Heart left ventricle (tissue), 13 donors: ENCODE measurements at regions not wholly inside any gene's neighbourhood (a gene's known extent, or its start where the extent isn't known, plus 50 kb on each side); places are given as distances from the start of the nearest gene placed in this dataset.

Experiments used
- POLR2A ChIP-seq, 2 donors: fragments of 450-650 bp; IDR thresholded peaks; one replicate each; pipeline ENCODE4 v1.6.1; 2017; ENCODE audit warnings: antibody characterized with exemption in 2 of 2, mild to moderate bottlenecking in 2 of 2, moderate library complexity in 2 of 2
- TF ChIP-seq, protein P1 (sequence below), 12 donors: fragments of 200-600 bp; sonication (generic) in 4 of 12; IDR thresholded peaks; one replicate each; pipeline versions ENCODE4 v1.5.0 to v1.8.0; 2018 to 2022; ENCODE audit warnings: antibody characterized with exemption in 12 of 12, mild to moderate bottlenecking in 5 of 12
- donor health status: ischemic (EF 13 %, LVEDD 7.1; RV severe dilation, severe dysfunction).
- donor health status: DM: no; HTN: yes; CAD: no.
- donor health status: DM: no; HTN: no; CAD: no.
- donor health status: ischemic (EF 25% LVEDD 6.9; RV normal size, moderate dysfunction).
- donor health status: ischemic (EF 25% LVEDD 5.7; RV mildly dilated, moderate dysfunction).
- donor health status: ischemic (EF 35%, LVEDD 5.7; RV mildly dilated, moderate dysfunction).
- donor health status: nonischemic (EF 11% LVEDD 7.7; RV severe dilation, severe dysfunction).
- donor health status: DM: yes; HTN: yes; CAD: no.
- donor health status: PGD.
- donor health status: ischemic (EF 29% LVEDD 5.4; RV normal size, mild dysfunction).
- donor health status: nonischemic (EF 23%, LVEDD 6.1; RV moderate dilation, normal function).

DNA sequence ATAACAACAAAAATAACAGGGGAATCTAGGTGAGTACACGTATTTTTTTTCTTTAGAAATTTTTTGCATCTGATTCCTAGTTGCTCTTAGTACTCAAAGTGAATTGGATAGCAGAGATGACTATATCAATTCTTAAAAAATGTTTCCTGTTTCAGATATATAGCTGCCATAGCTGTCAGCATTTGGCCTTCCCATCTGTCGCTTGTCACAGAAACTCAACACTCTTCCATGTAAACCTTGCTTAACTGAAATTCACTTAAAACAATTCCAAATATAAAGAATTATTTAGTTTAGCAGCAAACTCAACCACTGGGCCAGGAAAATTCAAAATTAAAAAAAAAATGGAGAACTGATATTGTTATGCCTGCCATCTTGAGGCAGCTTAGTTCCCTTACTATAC lies 807.5 kb downstream of the IGSF11 start:
- TF ChIP-seq, protein P1, sequence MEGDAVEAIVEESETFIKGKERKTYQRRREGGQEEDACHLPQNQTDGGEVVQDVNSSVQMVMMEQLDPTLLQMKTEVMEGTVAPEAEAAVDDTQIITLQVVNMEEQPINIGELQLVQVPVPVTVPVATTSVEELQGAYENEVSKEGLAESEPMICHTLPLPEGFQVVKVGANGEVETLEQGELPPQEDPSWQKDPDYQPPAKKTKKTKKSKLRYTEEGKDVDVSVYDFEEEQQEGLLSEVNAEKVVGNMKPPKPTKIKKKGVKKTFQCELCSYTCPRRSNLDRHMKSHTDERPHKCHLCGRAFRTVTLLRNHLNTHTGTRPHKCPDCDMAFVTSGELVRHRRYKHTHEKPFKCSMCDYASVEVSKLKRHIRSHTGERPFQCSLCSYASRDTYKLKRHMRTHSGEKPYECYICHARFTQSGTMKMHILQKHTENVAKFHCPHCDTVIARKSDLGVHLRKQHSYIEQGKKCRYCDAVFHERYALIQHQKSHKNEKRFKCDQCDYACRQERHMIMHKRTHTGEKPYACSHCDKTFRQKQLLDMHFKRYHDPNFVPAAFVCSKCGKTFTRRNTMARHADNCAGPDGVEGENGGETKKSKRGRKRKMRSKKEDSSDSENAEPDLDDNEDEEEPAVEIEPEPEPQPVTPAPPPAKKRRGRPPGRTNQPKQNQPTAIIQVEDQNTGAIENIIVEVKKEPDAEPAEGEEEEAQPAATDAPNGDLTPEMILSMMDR (IDR thresholded peaks at IDR 0.05), result no peak
- TF ChIP-seq POLR2A (IDR thresholded peaks at IDR 0.05), result no peak
